NCI-H748 (cell line): ENCODE measurements at regions not wholly inside any gene's neighbourhood (a gene's known extent, or its start where the extent isn't known, plus 50 kb on each side); places are given as distances from the start of the nearest gene placed in this dataset.
"Not testable (repeated sequence)": the region's sequence is repeated elsewhere in the genome, so short reads cannot be mapped to it uniquely, and the experiment has no call there.

Experiments used
- DNase-seq: peaks from one replicate; lab custom pipeline; 2025; ENCODE audit not compliant: unreplicated experiment; lab: John Stamatoyannopoulos, UW

- DNase-seq, result no peak
Measured at GRCh38 chrX:40945361-40945713, 139.9 kb upstream of the USP9X start.

- DNase-seq, result no peak
Measured at GRCh38 chrX:40947276-40947675, 138.0 kb upstream of the USP9X start.

- DNase-seq, result no peak
Measured at GRCh38 chrX:40949071-40949470, 136.2 kb upstream of the USP9X start.

GRCh38 chrX:40950546-40950945, 134.7 kb upstream of the USP9X start:
- no peak for DNase-seq

GRCh38 chrX:40951407-40951806, 133.8 kb upstream of the USP9X start:
- not testable (repeated sequence) for DNase-seq

GRCh38 chrX:40952855-40953254, 132.4 kb upstream of the USP9X start:
- DNase-seq, result no peak

- DNase-seq, result no peak
Measured at GRCh38 chrX:40953369-40953768, 131.9 kb upstream of the USP9X start.

- DNase-seq, result no peak
Measured at GRCh38 chrX:40960041-40960440, 125.2 kb upstream of the USP9X start.

GRCh38 chrX:40962793-40963407, 122.3 kb upstream of the USP9X start:
- no peak for DNase-seq

GRCh38 chrX:40964008-40964407, 121.2 kb upstream of the USP9X start:
- DNase-seq, result no peak

- no peak for DNase-seq
Measured at GRCh38 chrX:40964633-40965586, 120.3 kb upstream of the USP9X start.

- DNase-seq, result no peak
Measured at GRCh38 chrX:40966213-40966820, 118.9 kb upstream of the USP9X start.

- no peak for DNase-seq
Measured at GRCh38 chrX:40968180-40968579, 117.1 kb upstream of the USP9X start.

GRCh38 chrX:40971736-40972135, 113.5 kb upstream of the USP9X start:
- peak; percentile 7 for DNase-seq

GRCh38 chrX:40973619-40974018, 111.6 kb upstream of the USP9X start:
- no peak for DNase-seq

- DNase-seq, result no peak
Measured at GRCh38 chrX:40975951-40976350, 109.3 kb upstream of the USP9X start.

GRCh38 chrX:40976981-40977380, 108.3 kb upstream of the USP9X start:
- DNase-seq, result no peak

GRCh38 chrX:40984962-40985361, 100.3 kb upstream of the USP9X start:
- DNase-seq, result no peak

GRCh38 chrX:40987413-40987812, 97.8 kb upstream of the USP9X start:
- no peak for DNase-seq

GRCh38 chrX:40988100-40988499, 97.1 kb upstream of the USP9X start:
- no peak for DNase-seq

GRCh38 chrX:40993395-40993794, 91.8 kb upstream of the USP9X start:
- not testable (repeated sequence) for DNase-seq
